ENCODE measurements at regions not wholly inside any gene's neighbourhood (a gene's known extent, or its start where the extent isn't known, plus 50 kb on each side); places are given as distances from the start of the nearest gene placed in this dataset.

GRCh38 chr12:66920205-66920604, 241.3 kb upstream of the GRIP1 start:
- H3K27ac ChIP-seq: no peak overlapping the region
- no peaks in the 10 kb centered on the region for H3K9me3 ChIP-seq
- DNase-seq (ENCODE audit: low spot score in 2 of 2): no peak
- WGBS, 2 donors: 89 to 97% methylated on average over 3 of the region's 3 CpGs
- H3K4me3 ChIP-seq: no peak overlapping the region
- no peaks in the 10 kb centered on the region for H3K4me1 ChIP-seq
- TF ChIP-seq CTCF (IDR thresholded peaks at IDR 0.05): no peak
- no peak for TF ChIP-seq POLR2A (IDR thresholded peaks at IDR 0.05)
- TF ChIP-seq EP300 (IDR thresholded peaks at IDR 0.05): no peak
- no peaks in the 10 kb centered on the region for H3K27me3 ChIP-seq
- no peaks in the 10 kb centered on the region for H3K36me3 ChIP-seq

- TF ChIP-seq POLR2A (IDR thresholded peaks at IDR 0.05) (no peak), CTCF (IDR thresholded peaks at IDR 0.05) (no peak), EP300 (IDR thresholded peaks at IDR 0.05) (no peak)
- WGBS, 2 donors: 75 to 88% methylated on average over 1 of the region's 1 CpG
- H3K9me3 ChIP-seq: no peaks in the 10 kb centered on the region
- no peaks in the 10 kb centered on the region for H3K4me1 ChIP-seq
- H3K27me3 ChIP-seq: no peaks in the 10 kb centered on the region
- H3K27ac ChIP-seq: no peak overlapping the region
- no peak overlapping the region for H3K4me3 ChIP-seq
- no peak for DNase-seq (ENCODE audit: low spot score in 2 of 2)
- H3K36me3 ChIP-seq: no peaks in the 10 kb centered on the region
Observed at GRCh38 chr12:66921151-66921550, 242.3 kb upstream of the GRIP1 start.

- no peaks in the 10 kb centered on the region for H3K36me3 ChIP-seq
- TF ChIP-seq EP300 (IDR thresholded peaks at IDR 0.05) (no peak), CTCF (IDR thresholded peaks at IDR 0.05) (no peak), POLR2A (IDR thresholded peaks at IDR 0.05) (no peak)
Observed at GRCh38 chr12:66925083-66925482, 246.2 kb upstream of the GRIP1 start.

GRCh38 chr12:66929121-66929520, 250.2 kb upstream of the GRIP1 start:
- Histone ChIP-seq H3K36me3 (no peaks in the 10 kb centered on the region), H3K4me1 (no peaks in the 10 kb centered on the region), H3K4me3 (no peak overlapping the region), H3K27ac (no peak overlapping the region), H3K27me3 (no peaks in the 10 kb centered on the region), H3K9me3 (no peaks in the 10 kb centered on the region)
- TF ChIP-seq EP300 (IDR thresholded peaks at IDR 0.05) (no peak), POLR2A (IDR thresholded peaks at IDR 0.05) (no peak), CTCF (IDR thresholded peaks at IDR 0.05) (no peak)
- no peak for DNase-seq (ENCODE audit: low spot score in 2 of 2)

More at GRCh38 chr12:66925083-66925482, 246.2 kb upstream of the GRIP1 start:
- H3K4me3 ChIP-seq: no peak overlapping the region
- 81 to 84% methylated on average over 2 of the region's 2 CpGs for WGBS, 2 donors
- no peak for DNase-seq (ENCODE audit: low spot score in 2 of 2)
- H3K9me3 ChIP-seq: no peaks in the 10 kb centered on the region
- H3K4me1 ChIP-seq: no peaks in the 10 kb centered on the region
- no peak overlapping the region for H3K27ac ChIP-seq
- no peaks in the 10 kb centered on the region for H3K27me3 ChIP-seq

GRCh38 chr12:66931091-66931490, 252.2 kb upstream of the GRIP1 start:
- Histone ChIP-seq H3K4me1 (no peaks in the 10 kb centered on the region), H3K36me3 (no peaks in the 10 kb centered on the region), H3K27me3 (no peaks in the 10 kb centered on the region), H3K4me3 (no peak overlapping the region), H3K9me3 (no peaks in the 10 kb centered on the region), H3K27ac (no peak overlapping the region)
- TF ChIP-seq POLR2A (IDR thresholded peaks at IDR 0.05) (no peak), EP300 (IDR thresholded peaks at IDR 0.05) (no peak)
- no peak for DNase-seq (ENCODE audit: low spot score in 2 of 2)
- 47 to 48% methylated on average over 3 of the region's 3 CpGs for WGBS, 2 donors

DNA sequence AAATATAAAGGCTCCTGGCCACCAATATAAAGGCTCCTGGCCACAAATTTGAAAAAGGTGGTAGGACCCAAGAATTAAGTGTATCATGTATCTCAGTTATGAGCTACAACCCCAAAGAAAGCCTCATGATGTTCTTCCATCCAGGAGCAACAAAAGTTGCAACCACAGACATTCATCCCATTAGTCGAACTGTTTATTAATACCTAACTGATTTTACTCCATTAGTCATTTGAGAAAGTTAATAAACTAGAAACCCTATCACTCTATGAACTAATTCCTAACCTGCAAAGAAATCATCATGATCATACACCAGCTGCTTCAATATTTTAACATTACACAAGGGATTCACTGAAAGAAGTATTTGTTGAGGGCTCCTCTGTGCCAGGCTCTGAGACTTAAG, 253.2 kb upstream of the GRIP1 start:
- Histone ChIP-seq H3K27ac (no peak overlapping the region), H3K36me3 (no peaks in the 10 kb centered on the region), H3K4me3 (no peak overlapping the region), H3K27me3 (no peaks in the 10 kb centered on the region), H3K4me1 (no peaks in the 10 kb centered on the region), H3K9me3 (no peaks in the 10 kb centered on the region)
- no peak for TF ChIP-seq EP300 (IDR thresholded peaks at IDR 0.05)
- no peak for TF ChIP-seq POLR2A (IDR thresholded peaks at IDR 0.05)
- TF ChIP-seq CTCF (IDR thresholded peaks at IDR 0.05): no peak
- no peak for DNase-seq (ENCODE audit: low spot score in 2 of 2)
- 92 to 93% methylated on average over 1 of the region's 1 CpG for WGBS, 2 donors

Measured in tibial nerve (tissue), 4 donors.